Stomach smooth muscle (tissue), 2 donors: ENCODE measurements at regions not wholly inside any gene's neighbourhood (a gene's known extent, or its start where the extent isn't known, plus 50 kb on each side); places are given as distances from the start of the nearest gene placed in this dataset.

Source experiments
- H3K27ac ChIP-seq: one replicate; pipeline ENCODE4 v1.7.0; 2013; ENCODE audit warnings: mild to moderate bottlenecking, low read length, inconsistent platforms
- H3K27me3 ChIP-seq, 2 donors: one replicate each; pipeline ENCODE4 v1.7.0; 2013; ENCODE audit warnings: low read length in 2 of 2; ENCODE audit not compliant: insufficient read depth in 2 of 2, control insufficient read depth in 1 of 2
- H3K36me3 ChIP-seq, 2 donors: one replicate each; pipeline ENCODE4 v1.7.0; 2013; ENCODE audit warnings: low read length in 2 of 2; ENCODE audit not compliant: control insufficient read depth in 2 of 2, insufficient read depth in 2 of 2
- H3K4me1 ChIP-seq: one replicate; pipeline ENCODE4 v1.7.0; 2013; ENCODE audit warnings: low read length; ENCODE audit not compliant: control insufficient read depth, insufficient read depth
- H3K4me3 ChIP-seq, 2 donors: one replicate each; pipeline ENCODE4 v1.7.0; 2013; ENCODE audit warnings: low read length in 2 of 2
- H3K9ac ChIP-seq, 2 donors: one replicate each; pipeline ENCODE4 v1.7.0; 2013; ENCODE audit warnings: low read length in 2 of 2, mild to moderate bottlenecking in 1 of 2
- H3K9me3 ChIP-seq, 2 donors: one replicate each; pipeline ENCODE4 v1.7.0; 2013; ENCODE audit warnings: low read length in 2 of 2; ENCODE audit not compliant: control insufficient read depth in 2 of 2
- donor health status: healthy.
- donor health status: Pancreatic carcinoma.

DNA sequence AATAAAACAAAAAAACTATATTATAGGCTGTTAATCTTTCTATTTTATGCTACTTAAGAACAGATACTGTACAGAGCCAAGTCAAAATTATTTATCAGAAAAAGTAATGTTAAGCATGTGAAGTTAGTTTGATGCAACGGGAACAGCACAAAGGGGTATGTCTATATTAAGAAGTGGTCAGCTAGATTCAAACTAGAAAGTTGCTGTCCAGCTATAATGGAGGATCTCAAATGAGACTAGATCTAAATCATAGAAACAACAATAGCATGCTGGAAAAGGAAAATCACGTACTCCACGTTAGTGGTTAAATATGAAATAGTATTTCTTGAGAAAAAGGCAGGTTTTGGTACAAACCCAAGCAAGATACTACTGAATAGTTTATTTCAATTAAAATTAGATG lies 1124.0 kb downstream of the GRIK2 start:
- Histone ChIP-seq H3K4me3 (no peak overlapping the region), H3K4me1 (no peaks in the 10 kb centered on the region), H3K9me3 (no peaks in the 10 kb centered on the region), H3K27me3 (no peaks in the 10 kb centered on the region), H3K27ac (no peak overlapping the region), H3K9ac (no peak overlapping the region), H3K36me3 (no peaks in the 10 kb centered on the region)

GRCh38 chr6:102501615-102502014 lies 1108.1 kb downstream of the GRIK2 start:
- H3K9me3 ChIP-seq: peaks cover 0 to 2% of the 10 kb centered on the region in 2 donors
- no peaks in the 10 kb centered on the region for H3K27me3 ChIP-seq
- no peaks in the 10 kb centered on the region for H3K4me1 ChIP-seq
- H3K36me3 ChIP-seq: no peaks in the 10 kb centered on the region
- H3K9ac ChIP-seq: no peak overlapping the region
- H3K4me3 ChIP-seq: no peak overlapping the region
- no peak overlapping the region for H3K27ac ChIP-seq

DNA sequence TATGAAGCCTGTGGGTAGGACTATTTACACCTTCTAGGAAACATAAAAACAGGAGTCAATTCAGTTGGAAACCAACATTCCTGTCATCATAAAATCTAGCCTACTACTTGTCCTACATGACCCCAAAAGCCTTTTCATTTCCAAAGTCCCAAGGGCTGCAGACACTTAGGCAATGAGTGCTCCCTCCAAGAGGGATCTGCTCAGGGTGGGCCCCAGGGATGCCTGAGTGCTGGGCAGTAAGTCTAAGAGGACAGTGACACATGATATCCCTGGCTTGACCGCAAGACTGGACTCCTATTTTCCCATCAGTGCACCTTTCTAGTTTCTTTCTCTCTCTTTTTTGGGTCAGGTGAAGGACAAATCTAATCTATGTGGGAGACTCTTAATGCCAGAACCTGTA lies 1101.3 kb downstream of the GRIK2 start:
- Histone ChIP-seq H3K4me3 (no peak overlapping the region), H3K36me3 (no peaks in the 10 kb centered on the region), H3K27ac (no peak overlapping the region), H3K9ac (no peak overlapping the region), H3K27me3 (no peaks in the 10 kb centered on the region), H3K4me1 (no peaks in the 10 kb centered on the region), H3K9me3 (no peaks in the 10 kb centered on the region)

DNA sequence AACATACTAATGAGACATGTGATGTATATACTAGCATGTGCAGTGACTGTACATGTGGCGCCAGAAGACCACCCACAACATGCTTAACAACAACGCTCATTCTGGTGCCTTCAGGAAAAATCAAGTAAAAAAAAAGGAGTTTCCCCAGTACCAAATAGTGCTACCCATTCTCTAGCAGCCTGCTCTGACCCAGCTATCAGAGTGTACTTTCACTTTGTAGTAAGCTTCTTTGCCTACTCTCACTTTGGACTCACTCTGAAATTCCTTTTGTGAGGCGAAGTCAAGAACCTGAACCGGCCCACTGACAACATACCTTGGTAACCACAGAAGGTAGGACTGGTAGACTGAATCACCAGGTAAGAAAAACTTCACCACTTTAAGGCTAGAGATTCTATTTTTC lies 1100.0 kb downstream of the GRIK2 start:
- no peak overlapping the region for H3K27ac ChIP-seq
- H3K27me3 ChIP-seq: no peaks in the 10 kb centered on the region
- H3K9me3 ChIP-seq: no peaks in the 10 kb centered on the region

GRCh38 chr6:102488729-102489128 lies 1095.2 kb downstream of the GRIK2 start:
- Histone ChIP-seq H3K9me3 (no peaks in the 10 kb centered on the region), H3K36me3 (no peaks in the 10 kb centered on the region), H3K4me3 (no peak overlapping the region), H3K9ac (no peak overlapping the region), H3K27me3 (no peaks in the 10 kb centered on the region), H3K4me1 (no peaks in the 10 kb centered on the region), H3K27ac (no peak overlapping the region)

More for the DNA sequence above, 1100.0 kb downstream of the GRIK2 start:
- Histone ChIP-seq H3K4me3 (no peak overlapping the region), H3K36me3 (no peaks in the 10 kb centered on the region), H3K4me1 (no peaks in the 10 kb centered on the region), H3K9ac (no peak overlapping the region)

DNA sequence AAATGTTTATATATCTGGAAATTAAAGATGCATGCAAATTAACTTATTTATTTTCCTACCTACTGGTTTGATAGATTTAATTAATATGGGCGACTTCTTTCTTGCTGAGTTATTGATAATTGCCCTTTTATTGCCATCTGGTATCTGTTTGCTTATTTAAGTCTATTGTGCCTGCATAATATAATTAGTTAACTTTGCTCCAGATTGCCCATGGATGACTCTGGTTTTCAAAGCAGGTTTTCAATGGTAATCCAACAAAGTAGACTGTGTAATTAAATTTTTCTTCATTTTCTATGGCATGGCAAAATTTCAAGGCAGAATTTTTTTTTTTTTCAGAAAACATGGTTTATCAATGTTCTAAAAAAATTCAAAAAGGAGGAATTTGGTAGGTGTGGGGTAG lies 1092.0 kb downstream of the GRIK2 start:
- no peak overlapping the region for H3K27ac ChIP-seq
- no peaks in the 10 kb centered on the region for H3K27me3 ChIP-seq
- no peaks in the 10 kb centered on the region for H3K4me1 ChIP-seq
- H3K36me3 ChIP-seq: no peaks in the 10 kb centered on the region
- no peaks in the 10 kb centered on the region for H3K9me3 ChIP-seq
- no peak overlapping the region for H3K9ac ChIP-seq
- no peak overlapping the region for H3K4me3 ChIP-seq

GRCh38 chr6:102474041-102474807 lies 1080.7 kb downstream of the GRIK2 start:
- H3K36me3 ChIP-seq: no peaks in the 10 kb centered on the region
- no peak overlapping the region for H3K4me3 ChIP-seq
- H3K27ac ChIP-seq: no peak overlapping the region
- H3K27me3 ChIP-seq: no peaks in the 10 kb centered on the region
- no peaks in the 10 kb centered on the region for H3K4me1 ChIP-seq
- H3K9me3 ChIP-seq: no peaks in the 10 kb centered on the region
- no peak overlapping the region for H3K9ac ChIP-seq

DNA sequence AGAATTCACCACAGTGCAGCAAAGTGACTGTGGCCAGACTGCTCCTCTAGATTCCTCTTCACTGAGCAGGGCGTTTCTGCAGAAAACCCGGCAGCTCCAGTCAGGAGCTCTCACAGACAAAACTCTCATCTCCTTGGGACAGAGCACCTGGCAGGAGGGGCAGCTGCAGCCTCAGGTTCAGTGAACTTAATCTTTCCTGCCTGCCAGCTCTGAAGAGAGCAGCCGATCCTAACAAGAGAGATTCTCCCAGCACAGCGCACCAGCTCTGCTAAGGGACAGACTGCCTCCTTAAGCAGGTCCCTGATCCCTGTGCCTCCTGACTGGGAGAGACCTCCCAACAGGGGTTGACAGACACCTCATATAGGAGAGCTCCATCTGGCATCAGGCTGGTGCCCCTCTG lies 1065.5 kb downstream of the GRIK2 start:
- Histone ChIP-seq H3K27me3 (no peaks in the 10 kb centered on the region), H3K9ac (no peak overlapping the region), H3K9me3 (no peaks in the 10 kb centered on the region), H3K36me3 (no peaks in the 10 kb centered on the region), H3K4me1 (no peaks in the 10 kb centered on the region), H3K27ac (no peak overlapping the region), H3K4me3 (no peak overlapping the region)

DNA sequence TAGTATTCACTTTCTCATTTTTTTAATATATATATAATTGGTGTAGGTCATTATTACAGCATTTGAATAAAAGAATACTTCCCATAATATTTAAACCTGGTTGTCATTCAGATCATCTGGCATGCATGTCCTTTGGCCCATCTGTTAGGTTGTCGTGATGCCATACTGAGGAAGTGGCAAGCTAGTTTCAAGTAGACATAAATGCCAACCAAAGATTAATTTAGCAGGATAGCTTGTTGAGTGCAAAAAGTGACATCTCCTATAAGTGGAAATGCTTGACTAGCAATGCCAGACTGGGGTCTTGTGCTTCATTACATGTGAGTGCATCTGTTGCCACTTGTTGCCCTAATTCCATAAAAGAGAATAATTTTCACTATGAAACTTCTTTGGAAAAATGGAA lies 1044.7 kb downstream of the GRIK2 start:
- Histone ChIP-seq H3K36me3 (no peaks in the 10 kb centered on the region), H3K9ac (no peak overlapping the region), H3K27ac (no peak overlapping the region), H3K9me3 (no peaks in the 10 kb centered on the region), H3K4me1 (no peaks in the 10 kb centered on the region), H3K4me3 (no peak overlapping the region), H3K27me3 (no peaks in the 10 kb centered on the region)

GRCh38 chr6:102417368-102417998 lies 1024.0 kb downstream of the GRIK2 start:
- no peaks in the 10 kb centered on the region for H3K36me3 ChIP-seq
- no peak overlapping the region for H3K27ac ChIP-seq
- H3K9me3 ChIP-seq: no peaks in the 10 kb centered on the region
- no peak overlapping the region for H3K4me3 ChIP-seq
- H3K27me3 ChIP-seq: no peaks in the 10 kb centered on the region
- H3K9ac ChIP-seq: no peak overlapping the region
- no peaks in the 10 kb centered on the region for H3K4me1 ChIP-seq

DNA sequence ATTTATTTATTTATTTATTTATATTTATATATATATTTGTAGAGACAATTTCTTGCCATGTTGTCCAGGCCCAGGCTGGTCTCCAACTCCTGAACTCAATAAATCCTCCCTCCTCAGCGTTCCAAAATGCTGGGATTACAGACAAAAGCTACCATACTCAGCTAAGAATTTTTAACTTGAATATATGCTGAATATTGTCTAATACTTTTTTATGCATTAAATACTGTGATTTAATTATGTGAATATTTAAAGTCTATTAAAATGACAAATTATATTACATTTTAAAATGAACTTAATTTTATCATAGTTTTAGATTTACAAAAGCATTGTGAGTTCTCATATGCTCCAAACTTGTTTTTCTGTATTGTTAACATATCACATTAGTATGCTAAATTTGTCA lies 1022.4 kb downstream of the GRIK2 start:
- Histone ChIP-seq H3K27ac (no peak overlapping the region), H3K9me3 (no peaks in the 10 kb centered on the region), H3K27me3 (no peaks in the 10 kb centered on the region), H3K4me1 (no peaks in the 10 kb centered on the region), H3K36me3 (no peaks in the 10 kb centered on the region), H3K4me3 (no peak overlapping the region), H3K9ac (no peak overlapping the region)
